Breast epithelium (tissue), 3 donors: ENCODE measurements at regions not wholly inside any gene's neighbourhood (a gene's known extent, or its start where the extent isn't known, plus 50 kb on each side); places are given as distances from the start of the nearest gene placed in this dataset.

Source experiments
- POLR2A ChIP-seq: fragments of 450-650 bp; IDR thresholded peaks from one replicate; pipeline ENCODE4 v1.6.1; 2016; ENCODE audit warnings: antibody characterized with exemption, mild to moderate bottlenecking, moderate library complexity
- POLR2AphosphoS5 ChIP-seq, 3 donors: sonication (generic); formaldehyde crosslinking; IDR thresholded peaks; one replicate each; pipeline ENCODE4 v1.6.1; 2017; ENCODE audit warnings: antibody characterized with exemption in 3 of 3
- TF ChIP-seq, protein P1 (sequence below), 3 donors: fragments of 450-650 bp; IDR thresholded peaks; one replicate each; pipeline ENCODE4 v1.5.1; 2016 to 2017; ENCODE audit warnings: antibody characterized with exemption in 3 of 3, mild to moderate bottlenecking in 3 of 3, moderate library complexity in 3 of 3

DNA sequence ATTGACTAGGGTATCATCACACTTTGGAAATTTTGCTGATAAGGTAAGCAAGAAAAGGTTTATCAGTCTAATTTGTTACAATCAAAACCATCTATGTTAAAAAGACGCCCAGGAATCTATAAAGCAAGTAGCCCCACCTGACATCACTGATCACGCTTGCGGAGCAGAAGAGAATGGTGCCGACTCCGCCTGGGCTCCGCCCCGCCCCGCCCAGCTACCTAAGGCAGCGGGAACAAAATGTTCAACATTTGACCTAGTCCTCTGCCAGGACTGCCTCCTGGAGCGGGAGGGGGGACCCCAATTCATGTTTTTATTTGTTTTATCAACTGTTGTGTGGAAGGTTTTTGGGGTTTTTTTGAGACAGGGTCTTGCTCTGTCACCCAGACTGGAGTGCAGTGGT lies 520.5 kb downstream of the PREX1 start:
- TF ChIP-seq, protein P1, sequence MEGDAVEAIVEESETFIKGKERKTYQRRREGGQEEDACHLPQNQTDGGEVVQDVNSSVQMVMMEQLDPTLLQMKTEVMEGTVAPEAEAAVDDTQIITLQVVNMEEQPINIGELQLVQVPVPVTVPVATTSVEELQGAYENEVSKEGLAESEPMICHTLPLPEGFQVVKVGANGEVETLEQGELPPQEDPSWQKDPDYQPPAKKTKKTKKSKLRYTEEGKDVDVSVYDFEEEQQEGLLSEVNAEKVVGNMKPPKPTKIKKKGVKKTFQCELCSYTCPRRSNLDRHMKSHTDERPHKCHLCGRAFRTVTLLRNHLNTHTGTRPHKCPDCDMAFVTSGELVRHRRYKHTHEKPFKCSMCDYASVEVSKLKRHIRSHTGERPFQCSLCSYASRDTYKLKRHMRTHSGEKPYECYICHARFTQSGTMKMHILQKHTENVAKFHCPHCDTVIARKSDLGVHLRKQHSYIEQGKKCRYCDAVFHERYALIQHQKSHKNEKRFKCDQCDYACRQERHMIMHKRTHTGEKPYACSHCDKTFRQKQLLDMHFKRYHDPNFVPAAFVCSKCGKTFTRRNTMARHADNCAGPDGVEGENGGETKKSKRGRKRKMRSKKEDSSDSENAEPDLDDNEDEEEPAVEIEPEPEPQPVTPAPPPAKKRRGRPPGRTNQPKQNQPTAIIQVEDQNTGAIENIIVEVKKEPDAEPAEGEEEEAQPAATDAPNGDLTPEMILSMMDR (IDR thresholded peaks at IDR 0.05), result no peak
- TF ChIP-seq POLR2AphosphoS5 (IDR thresholded peaks at IDR 0.05) (no peak), POLR2A (no peak)
